RCC 7860 (cell line): ENCODE measurements at regions not wholly inside any gene's neighbourhood (a gene's known extent, or its start where the extent isn't known, plus 50 kb on each side); places are given as distances from the start of the nearest gene placed in this dataset.
"Not testable (repeated sequence)": the region's sequence is repeated elsewhere in the genome, so short reads cannot be mapped to it uniquely, and the experiment has no call there.

Experiments
- DNase-seq: peaks from one replicate; pipeline ENCODE4 v3.0.0-alpha.2; 2015; ENCODE audit warnings: low spot score
- FAIRE-seq: peaks from 2 replicates; lab custom pipeline; 2012; peaks lifted over from hg19 to GRCh38; lab: Jason Lieb, UNC

DNA sequence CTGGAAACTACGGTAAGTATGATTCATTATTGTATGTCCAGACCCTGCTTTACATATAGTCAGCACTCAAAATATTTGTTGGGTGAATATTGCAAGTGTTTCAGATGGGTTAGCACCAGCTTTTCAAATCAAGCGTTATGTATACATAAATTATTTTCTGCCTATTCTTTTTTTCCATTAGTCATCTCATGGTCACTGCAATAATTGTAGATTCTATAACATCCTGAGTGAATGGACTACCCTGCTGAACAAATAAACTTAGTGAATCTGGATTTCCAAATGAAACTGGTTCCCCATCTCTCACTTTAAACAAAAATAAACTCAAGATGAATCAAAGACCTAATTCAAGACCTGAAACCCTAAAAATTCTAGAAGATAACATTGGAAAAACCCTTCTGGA is 152.3 kb downstream of the DIO2 start:
- DNase-seq: no peak
- FAIRE-seq: no peak

DNA sequence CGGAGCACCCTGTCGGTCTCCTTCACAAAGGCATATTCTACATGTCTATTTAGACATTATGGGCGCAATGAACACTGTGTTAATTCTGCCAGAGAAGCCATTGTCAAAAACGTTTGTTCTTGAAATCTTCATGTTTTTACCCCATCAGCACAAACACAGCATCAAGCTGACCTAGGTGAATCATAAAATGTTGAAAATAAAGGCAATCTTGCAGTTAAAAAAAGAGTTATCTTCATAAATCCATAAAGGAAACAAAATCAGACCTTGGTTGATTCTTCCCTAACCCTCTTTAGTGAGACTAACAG is 154.9 kb downstream of the DIO2 start:
- FAIRE-seq: no peak

DNA sequence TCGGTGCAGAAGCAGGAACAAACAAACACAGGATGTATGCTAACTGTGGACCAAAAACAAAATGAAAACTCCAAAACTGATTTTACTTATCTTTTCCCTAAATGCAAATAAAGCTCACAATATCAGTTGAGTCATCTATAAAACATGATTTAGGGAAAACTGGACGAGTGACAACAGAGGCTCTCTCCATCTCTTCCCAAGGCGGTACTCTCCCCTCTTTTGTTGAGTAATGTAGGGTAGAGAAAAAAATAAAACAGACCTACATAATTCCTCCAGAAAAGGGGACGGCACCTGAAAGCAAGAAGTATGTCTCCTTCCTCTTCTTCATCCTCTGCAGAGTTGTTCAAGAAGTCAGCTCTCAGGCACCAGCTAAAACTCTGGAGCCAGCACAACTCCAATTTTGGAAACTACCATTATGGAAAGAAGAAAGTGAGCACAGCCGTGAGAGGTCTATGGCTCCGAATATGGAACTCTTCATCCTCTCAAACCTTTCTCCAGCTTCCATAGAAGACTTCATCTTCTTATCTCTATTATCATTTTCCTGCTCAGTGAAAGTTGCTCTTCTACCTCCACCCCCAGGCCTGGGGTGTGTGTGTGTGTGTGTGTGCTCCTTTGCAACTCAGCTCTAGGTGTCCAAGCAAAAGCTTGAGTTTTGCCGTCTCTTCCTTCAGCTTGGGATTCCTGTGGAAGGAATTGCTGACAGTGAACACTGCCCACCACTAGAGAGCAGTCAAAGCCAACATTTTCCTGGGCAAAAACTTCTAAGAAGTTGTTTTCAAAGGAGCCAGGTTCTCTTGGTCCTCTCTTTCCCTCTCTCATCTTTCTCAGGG is 155.4 kb downstream of the DIO2 start:
- DNase-seq: peak; percentile 23
- no peak for FAIRE-seq

More for the DNA sequence above, 154.9 kb downstream of the DIO2 start:
- DNase-seq: no peak

DNA sequence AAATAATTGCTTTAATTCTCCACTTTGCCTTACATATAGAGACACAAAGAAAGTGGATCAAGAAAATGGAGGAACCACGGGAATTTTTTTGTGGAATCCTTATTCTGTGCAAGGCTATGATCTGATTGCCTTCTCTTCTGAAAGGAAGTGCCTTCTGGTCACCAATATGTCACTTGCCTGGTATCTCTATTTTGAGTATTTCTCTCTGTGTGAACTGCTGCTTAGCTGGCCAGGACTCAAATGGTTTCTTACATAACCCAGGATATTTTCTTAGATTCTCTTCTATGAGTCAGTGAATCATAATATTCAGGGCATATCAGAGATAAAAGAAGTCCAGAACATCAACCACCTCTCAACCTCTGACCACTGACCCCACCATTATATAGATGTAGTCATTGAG is 156.1 kb downstream of the DIO2 start:
- FAIRE-seq: no peak
- DNase-seq: no peak

DNA sequence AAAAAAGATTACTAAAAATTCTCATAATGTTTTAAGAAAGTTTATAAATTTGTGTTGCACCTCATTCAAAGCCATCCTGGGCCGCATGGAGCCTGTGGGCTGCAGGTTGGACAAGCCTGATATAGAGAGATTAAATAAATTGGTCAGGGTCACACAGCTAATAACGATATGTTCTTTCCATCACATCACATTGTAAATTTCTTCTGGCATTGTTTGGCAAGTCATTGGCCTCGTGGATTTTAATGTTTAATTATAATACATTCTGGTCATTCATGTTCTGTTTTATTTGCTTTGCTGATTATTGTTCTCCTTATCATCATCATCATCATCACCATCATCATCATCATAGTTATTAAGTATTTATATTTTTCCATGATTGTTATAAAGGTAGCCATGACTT is 157.3 kb downstream of the DIO2 start:
- DNase-seq: no peak
- no peak for FAIRE-seq

DNA sequence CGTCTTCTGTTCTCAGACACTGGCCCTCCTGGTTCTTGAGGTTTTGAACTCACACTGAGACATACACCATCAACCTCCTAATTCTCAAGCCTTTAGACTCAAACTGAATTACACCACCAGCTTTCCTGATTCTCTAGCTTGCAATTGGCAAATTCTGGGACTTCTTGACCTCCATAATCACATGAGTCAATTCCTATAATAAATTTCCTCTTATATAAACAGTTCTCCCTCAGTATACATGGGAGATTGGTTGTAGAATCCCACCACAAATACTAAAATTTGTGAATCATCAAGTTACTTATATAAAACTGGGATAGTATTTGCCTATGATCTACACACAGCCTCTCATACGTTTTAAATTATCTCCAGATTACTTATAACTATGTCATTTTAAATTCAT is 162.2 kb downstream of the DIO2 start:
- FAIRE-seq (no peak), DNase-seq (no peak)

DNA sequence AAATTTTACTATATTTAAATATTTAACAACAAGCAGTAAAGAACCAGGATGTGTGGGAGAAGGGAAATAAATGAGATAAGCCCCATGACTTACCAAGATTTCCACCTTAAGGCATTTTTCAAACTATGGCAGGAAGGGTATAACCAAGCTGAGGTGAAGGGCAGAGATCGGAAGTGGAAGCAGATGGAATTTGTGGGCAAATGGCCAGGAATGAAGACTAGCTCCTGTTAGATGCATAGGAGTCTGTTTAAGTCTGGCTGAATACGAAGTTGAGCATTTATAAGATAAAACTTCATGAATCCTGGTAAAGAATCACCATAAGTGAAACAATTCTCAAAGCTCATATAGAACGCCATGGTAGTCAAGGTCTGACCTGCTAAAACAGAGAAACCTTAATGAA is 163.5 kb downstream of the DIO2 start:
- no peak for FAIRE-seq

DNA sequence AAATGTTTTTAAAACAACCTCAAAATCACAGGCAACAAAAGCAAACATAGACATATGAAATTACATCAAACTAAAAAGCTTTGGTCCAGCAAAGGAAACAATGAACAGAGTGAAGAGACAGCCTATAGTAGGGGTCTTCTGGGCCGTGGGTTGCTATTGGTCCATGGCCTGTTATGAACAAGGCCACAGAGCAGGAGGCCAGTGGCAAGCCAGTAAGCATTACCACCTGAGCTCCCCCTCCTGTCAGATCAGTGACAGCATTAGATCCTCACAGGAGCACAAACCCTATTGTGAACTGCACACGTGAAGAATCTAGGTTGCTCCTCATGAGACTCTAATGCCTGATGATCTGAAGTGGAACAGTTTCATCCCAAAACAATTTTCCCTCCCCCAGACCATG is 174.0 kb downstream of the DIO2 start:
- DNase-seq (no peak), FAIRE-seq (no peak)

More for the DNA sequence above, 163.5 kb downstream of the DIO2 start:
- no peak for DNase-seq

DNA sequence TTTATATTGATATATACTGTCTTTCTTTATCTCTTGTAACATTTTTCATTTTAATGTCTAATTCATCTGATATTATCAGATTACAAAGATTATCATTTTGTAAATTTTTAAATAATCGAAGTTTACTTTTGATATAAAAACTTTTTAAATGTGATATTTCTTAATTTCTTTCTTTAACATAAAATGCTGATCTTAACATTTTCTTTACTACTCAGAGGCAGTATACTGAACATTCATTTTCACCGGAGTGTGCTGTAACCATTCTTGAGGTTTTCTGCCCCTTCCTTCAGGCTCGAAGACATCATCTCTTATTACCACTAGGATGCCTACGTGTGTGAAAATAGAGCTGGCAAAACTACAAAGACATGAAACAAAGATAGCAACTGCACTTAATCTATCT is 186.9 kb downstream of the DIO2 start:
- FAIRE-seq: no peak
- no peak for DNase-seq

DNA sequence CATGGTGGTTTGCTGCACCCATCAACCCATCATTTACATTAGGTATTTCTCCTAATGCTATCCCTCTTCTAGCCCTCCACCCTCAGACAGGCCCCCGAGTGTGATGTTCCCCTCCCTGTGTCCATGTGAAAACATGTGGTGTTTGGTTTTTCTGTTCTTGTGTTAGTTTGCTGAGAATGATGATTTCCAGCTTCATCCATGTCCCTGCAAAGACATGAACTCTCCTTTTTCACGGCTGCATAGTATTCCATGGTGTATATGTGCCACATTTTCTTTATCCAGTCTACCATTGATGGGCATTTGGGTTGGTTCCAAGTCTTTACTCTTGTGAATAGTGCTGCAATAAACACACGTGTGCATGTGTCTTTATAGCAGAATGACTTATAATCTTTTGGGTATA is 192.8 kb downstream of the DIO2 start:
- not testable (repeated sequence) for FAIRE-seq, DNase-seq

DNA sequence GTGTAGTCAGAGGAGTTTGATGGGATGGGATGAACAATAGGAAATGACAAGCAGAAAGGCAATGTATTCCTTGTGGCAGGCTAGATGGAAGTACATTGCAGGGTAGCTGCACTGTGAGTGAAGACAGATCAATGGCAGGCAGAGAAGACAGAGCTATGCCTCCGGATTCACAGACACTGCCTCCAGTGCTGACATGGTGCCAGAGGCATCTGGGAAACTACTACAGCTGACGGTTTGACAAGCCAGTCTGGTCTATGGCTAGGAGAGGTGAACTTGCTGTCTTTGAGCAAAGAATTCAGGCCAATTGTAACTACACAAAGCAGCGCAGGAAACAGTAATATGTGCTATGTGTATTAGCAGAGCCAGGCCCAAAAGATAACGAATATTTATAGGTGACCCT is 193.5 kb downstream of the DIO2 start:
- DNase-seq (no peak), FAIRE-seq (no peak)

DNA sequence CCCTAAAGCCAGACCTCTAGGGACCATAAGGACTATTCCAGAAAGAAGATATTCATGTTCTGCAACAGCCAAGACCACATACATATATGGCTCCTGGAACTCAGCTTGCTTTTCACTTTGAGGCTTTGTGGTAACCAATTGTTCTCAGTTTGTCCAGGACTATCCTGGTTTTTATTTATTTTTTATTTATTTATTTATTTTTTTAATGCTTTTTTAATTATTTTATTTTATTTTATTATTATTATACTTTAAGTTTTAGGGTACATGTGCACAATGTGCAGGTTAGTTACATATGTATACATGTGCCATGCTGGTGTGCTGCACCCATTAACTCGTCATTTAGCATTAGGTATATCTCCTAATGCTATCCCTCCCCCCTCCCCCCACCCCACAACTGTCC is 201.1 kb downstream of the DIO2 start:
- FAIRE-seq: not testable (repeated sequence)

DNA sequence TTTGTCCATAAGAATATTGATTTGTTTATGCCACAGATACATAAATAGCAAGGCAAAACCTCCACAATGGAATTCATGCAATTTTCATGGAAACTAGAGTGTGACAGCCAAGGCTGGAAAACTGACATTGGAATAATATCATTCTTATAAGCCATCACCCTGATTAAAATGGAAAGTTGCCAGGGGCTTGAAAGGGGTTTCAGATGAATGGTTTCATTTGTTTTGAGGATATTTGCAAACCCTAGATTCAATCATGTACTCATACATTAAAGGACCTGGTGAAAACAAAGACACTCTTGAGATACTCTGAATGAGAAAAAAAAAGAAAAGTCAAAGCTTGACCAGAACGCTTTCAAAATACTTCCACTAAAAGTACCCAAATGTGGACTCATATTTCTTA is 205.7 kb downstream of the DIO2 start:
- no peak for DNase-seq
- no peak for FAIRE-seq

More for the DNA sequence above, 201.1 kb downstream of the DIO2 start:
- not testable (repeated sequence) for DNase-seq

DNA sequence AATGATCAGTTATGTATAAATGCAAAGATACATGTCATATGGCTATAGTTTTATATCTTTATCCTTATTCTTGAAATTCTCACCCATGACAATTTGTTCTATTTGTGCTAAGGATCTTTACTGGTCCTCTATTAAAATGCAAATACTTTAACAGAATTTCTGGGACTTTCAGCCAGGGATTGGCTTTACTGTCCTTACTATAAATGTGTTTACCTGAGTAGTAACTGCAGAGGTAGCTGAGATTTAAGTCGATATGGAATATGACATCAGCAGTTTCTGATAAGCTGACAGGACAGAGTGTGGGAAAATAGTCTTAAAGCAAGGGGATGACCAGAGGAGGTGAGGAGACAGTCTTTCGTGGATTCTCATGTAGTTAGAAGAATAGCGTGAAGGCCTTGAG is 206.4 kb downstream of the DIO2 start:
- DNase-seq (no peak), FAIRE-seq (no peak)

DNA sequence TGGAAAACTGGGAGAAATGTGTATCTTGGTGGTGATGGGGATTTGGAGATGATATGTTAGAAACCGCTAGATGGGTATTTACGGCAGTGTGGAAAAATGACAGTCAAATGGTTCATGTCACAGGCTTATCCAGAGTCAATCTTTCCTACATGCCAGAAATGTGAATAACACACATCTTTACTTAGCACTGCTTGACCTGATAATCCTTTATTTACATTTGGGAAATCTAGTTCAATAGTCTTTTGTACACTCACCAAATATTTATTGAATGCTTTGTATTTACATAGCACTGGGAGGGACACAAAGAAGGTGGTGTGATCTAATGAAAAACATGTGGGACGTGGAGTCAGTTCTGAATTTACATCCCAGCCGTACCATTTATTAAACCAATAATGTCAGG is 208.2 kb downstream of the DIO2 start:
- no peak for DNase-seq
- no peak for FAIRE-seq

DNA sequence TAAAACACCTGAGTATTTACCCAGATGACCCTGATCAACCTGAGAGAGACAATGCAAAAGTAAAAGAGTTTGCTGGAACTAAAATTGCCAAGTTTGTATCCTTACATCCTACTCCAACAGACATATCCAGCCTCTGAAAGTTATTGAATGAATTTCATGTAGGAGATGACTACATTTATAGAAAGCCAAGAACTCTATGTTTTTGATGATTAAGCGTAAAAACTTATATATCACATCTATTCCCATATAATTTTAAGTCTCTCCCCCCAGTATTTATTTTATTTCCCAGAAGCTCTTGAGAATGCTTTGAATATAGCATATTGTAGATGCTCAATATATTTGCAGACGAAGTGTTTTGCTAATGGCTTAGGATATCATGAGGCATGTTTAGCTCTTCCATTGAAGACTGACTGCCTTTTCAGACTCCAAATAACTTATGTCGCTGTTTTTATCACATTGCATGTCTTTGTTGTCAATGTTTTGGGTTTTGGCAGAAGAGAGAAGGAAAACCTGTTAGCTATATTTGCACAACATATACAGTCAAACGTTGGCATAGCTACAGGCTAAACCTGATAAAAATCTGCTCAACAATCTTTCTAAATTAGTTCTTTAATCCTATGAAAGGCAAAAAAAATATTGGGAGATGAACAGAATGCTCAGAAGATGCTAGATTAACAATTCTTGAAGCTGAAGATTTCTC is 213.6 kb downstream of the DIO2 start:
- no peak for FAIRE-seq
- no peak for DNase-seq

DNA sequence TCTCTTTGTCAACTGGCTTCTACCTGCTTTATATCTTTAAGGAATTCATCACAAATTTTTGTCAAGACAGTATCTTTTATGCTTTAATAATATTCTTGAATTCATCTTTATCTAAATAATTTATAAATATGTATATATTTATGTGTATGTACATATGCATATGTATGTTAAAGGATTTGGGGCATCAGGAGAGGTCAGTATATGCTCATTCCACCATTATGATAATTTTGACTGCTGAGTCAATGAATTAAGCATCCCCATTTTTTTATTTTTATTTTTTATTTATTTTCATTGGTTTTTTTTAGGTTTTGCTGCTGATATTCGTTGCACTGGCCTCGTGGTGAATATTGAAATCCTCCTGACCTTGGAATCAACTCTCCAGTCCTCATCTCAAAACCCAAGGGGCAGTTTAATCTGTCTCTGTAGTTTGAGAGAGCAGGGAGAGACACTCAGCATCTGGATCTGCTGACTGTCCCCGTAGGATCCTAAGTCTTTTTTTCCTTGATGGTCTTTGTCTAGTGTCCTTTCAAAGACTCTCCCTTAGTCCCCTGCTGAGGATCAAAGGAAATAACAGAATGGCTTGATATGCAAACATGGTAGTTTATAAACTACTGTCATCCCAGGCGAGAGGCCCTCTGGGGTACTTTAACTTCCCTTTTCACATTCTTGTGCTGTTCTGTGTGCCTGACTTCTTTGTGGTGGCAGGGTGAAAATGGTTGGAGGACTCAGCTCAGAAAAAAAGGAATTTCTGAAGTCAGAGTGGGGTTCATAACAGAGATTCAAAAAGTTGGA is 218.7 kb downstream of the DIO2 start:
- DNase-seq (no peak), FAIRE-seq (no peak)

DNA sequence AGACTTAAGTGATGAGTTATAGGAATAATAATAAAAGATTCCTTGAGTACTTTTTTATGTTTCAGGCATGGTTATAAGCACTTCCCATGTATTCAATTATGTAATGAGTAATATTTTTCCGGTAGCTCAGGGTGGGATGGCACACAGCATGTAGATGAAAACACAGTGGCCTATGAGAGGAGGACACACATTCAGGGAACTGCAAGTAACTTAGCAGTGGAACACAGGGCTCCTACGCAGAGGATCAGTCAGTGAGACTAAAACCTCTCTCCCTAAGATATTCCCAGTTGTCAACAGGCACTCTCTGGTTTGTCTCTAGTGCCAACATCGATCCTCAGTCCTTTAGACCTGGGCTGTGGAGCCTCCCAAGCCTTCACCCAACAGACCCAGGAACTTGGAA is 219.4 kb downstream of the DIO2 start:
- no peak for FAIRE-seq
- DNase-seq: no peak

DNA sequence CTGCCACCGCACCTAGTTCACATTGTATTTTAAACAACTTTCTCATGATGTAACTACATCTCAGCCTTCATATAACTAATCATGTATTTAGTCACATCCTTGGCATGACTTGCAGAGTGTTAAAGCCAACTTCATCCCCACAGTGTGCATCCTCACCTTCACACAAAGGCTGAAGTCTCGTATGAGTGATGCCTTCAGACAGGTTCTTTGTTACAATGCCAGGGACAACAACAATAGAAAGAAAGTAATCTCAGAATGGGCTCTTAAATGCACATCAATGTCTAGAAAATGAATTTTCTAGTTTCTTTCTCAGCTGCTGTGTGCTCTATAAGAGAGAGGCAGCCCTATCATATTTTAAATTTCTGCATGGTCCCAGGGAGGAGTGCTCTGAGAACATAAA is 221.3 kb downstream of the DIO2 start:
- no peak for DNase-seq

DNA sequence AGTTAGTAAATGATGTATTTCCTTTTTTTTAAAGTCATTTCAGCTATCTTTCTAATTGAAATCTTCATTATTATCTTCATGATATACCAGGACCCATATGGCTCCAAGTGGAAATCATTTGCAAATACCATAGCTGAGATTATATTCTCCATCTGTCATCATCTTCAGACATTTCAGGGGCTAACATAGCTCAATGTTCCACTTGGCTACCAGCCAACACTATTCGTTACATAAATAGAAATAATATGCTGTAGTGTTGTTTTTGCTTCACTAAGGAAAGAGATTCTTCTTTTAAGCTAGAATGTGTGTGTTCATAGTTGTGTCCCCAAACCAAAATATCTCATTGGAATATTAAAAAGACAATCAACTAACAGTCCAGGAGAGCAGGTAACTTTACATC is 225.1 kb downstream of the DIO2 start:
- no peak for DNase-seq
- FAIRE-seq: no peak

More for the DNA sequence above, 221.3 kb downstream of the DIO2 start:
- FAIRE-seq: no peak

DNA sequence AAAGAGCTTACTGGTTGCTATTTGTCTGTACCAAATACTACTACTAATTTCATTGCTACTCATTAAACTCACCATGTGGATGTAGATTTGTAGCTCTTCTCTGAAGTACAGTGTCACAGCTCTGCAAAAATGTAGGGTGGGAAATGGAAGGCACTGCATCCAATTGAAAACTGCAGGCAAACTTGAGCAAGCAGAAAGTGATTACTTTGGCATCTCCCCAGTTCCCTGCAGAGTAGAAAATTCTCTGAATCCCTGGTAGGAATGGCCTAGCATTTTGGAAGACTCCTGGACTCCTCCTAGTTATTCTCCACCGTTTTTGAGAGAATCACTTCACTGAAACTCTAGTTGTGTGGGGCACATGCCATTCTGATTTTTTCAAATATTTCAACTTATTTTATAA is 239.1 kb downstream of the DIO2 start:
- FAIRE-seq (no peak), DNase-seq (no peak)

DNA sequence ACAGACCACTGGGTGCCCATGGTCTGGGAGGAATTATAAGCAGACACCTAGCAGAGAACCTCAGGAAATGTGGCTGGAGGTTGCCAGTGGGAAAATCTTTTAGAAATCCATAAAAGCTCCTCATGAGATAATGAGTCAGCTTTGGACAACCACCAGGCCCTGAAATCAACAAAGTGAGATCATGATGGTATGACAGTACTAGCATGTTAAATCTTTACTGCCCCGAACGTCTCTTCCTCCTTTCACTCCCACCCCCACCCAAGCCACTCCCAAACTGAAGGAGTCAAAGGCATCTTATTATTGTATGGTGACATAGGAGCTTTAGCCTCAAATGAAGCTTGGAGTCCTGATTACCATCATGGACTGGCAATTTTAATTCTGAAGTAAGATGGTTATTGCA is 240.0 kb downstream of the DIO2 start:
- no peak for FAIRE-seq
- peak; percentile 14 for DNase-seq
